H9 (cell line): ENCODE measurements at regions not wholly inside any gene's neighbourhood (a gene's known extent, or its start where the extent isn't known, plus 50 kb on each side); places are given as distances from the start of the nearest gene placed in this dataset.

ENCODE experiments used
- DNase-seq: peaks from one replicate; pipeline ENCODE4 v3.0.0-alpha.2; 2017
- H2AFZ ChIP-seq: one replicate; pipeline ENCODE4 v1.6.1; 2013; ENCODE audit warnings: mild to moderate bottlenecking, low read length, control low read depth, moderate library complexity
- H2AK5ac ChIP-seq: 2 replicates; pipeline ENCODE4 v1.6.1; 2013; ENCODE audit warnings: low read length, control low read depth, mixed read lengths; ENCODE audit not compliant: insufficient read length
- H2BK120ac ChIP-seq: one replicate; pipeline ENCODE4 v1.6.1; 2013; ENCODE audit warnings: low read depth, mild to moderate bottlenecking, low read length, control low read depth, inconsistent platforms; ENCODE audit not compliant: poor library complexity, severe bottlenecking
- H2BK12ac ChIP-seq: 2 replicates; pipeline ENCODE4 v1.6.1; 2013; ENCODE audit warnings: low read length, control low read depth, mixed read lengths, low read depth; ENCODE audit not compliant: insufficient read length
- H2BK15ac ChIP-seq: 2 replicates; pipeline ENCODE4 v1.6.1; 2013; ENCODE audit warnings: low read depth, low read length, control low read depth
- H2BK20ac ChIP-seq: one replicate; pipeline ENCODE4 v1.6.1; 2013; ENCODE audit warnings: low read depth, mild to moderate bottlenecking, low read length, control low read depth, inconsistent platforms; ENCODE audit not compliant: poor library complexity, severe bottlenecking
- H2BK5ac ChIP-seq: 2 replicates; pipeline ENCODE4 v1.6.1; 2013; ENCODE audit warnings: low read length, control low read depth, mixed read lengths; ENCODE audit not compliant: insufficient read length
- H3K14ac ChIP-seq: 2 replicates; pipeline ENCODE4 v1.6.1; 2013; ENCODE audit warnings: low read length, control low read depth; ENCODE audit not compliant: insufficient read depth
- H3K18ac ChIP-seq: 2 replicates; pipeline ENCODE4 v1.6.1; 2013; ENCODE audit warnings: low read depth, mild to moderate bottlenecking, mixed read lengths, low read length, control low read depth; ENCODE audit not compliant: insufficient read length
- H3K23ac ChIP-seq: 2 replicates; pipeline ENCODE4 v1.6.1; 2013; ENCODE audit warnings: low read length, control low read depth, mixed read lengths, low read depth; ENCODE audit not compliant: insufficient read length
- H3K23me2 ChIP-seq: 2 replicates; pipeline ENCODE4 v1.6.1; 2013; ENCODE audit warnings: low read depth, mild to moderate bottlenecking, mixed read lengths, low read length, control low read depth; ENCODE audit not compliant: insufficient read length, poor library complexity, severe bottlenecking
- H3K27ac ChIP-seq: 2 replicates; pipeline ENCODE4 v1.5.1; 2013; ENCODE audit warnings: low read length, control low read depth, mixed read lengths, low read depth; ENCODE audit not compliant: insufficient read length
- H3K27me3 ChIP-seq: 2 replicates; pipeline ENCODE4 v1.6.1; 2013; ENCODE audit warnings: low read length, control low read depth, inconsistent platforms; ENCODE audit not compliant: insufficient read depth
- H3K4ac ChIP-seq: 2 replicates; pipeline ENCODE4 v1.6.1; 2013; ENCODE audit warnings: low read depth, mild to moderate bottlenecking, control low read depth, inconsistent platforms, low read length, moderate library complexity
- H3K4me1 ChIP-seq: 2 replicates; pipeline ENCODE4 v1.6.1; 2013; ENCODE audit warnings: low read length, control low read depth, inconsistent platforms; ENCODE audit not compliant: insufficient read depth
- H3K4me2 ChIP-seq: 2 replicates; pipeline ENCODE4 v1.6.1; 2013; ENCODE audit warnings: low read length, control low read depth, mixed read lengths; ENCODE audit not compliant: insufficient read length, insufficient read depth
- H3K56ac ChIP-seq: 2 replicates; pipeline ENCODE4 v1.6.1; 2013; ENCODE audit warnings: low read depth, mild to moderate bottlenecking, mixed read lengths, low read length, control low read depth; ENCODE audit not compliant: insufficient read length
- H3K79me1 ChIP-seq: 2 replicates; pipeline ENCODE4 v1.6.1; 2013; ENCODE audit warnings: low read depth, mild to moderate bottlenecking, moderate library complexity, low read length, control low read depth, inconsistent platforms; ENCODE audit not compliant: insufficient read depth, poor library complexity, severe bottlenecking
- H3K79me2 ChIP-seq: 2 replicates; pipeline ENCODE4 v1.6.1; 2013; ENCODE audit warnings: low read length, control low read depth, inconsistent platforms; ENCODE audit not compliant: insufficient read depth
- H3K9ac ChIP-seq: 2 replicates; pipeline ENCODE4 v1.6.1; 2013; ENCODE audit warnings: low read length, control low read depth, mixed read lengths; ENCODE audit not compliant: insufficient read length; ENCODE audit errors: extremely low read depth
- H3K9me3 ChIP-seq: one replicate; pipeline ENCODE4 v1.6.1; 2013; ENCODE audit warnings: low read depth, low read length, inconsistent platforms; ENCODE audit not compliant: control insufficient read depth
- H3T11ph ChIP-seq: one replicate; pipeline ENCODE4 v1.6.1; 2013; ENCODE audit warnings: mild to moderate bottlenecking, low read length, control low read depth, inconsistent platforms
- H4K20me1 ChIP-seq: one replicate; pipeline ENCODE4 v1.6.1; 2013; ENCODE audit not compliant: control insufficient read depth, insufficient read length, insufficient read depth
- H4K5ac ChIP-seq: 2 replicates; pipeline ENCODE4 v1.6.1; 2013; ENCODE audit warnings: low read depth, mild to moderate bottlenecking, mixed read lengths, low read length, control low read depth; ENCODE audit not compliant: insufficient read length
- H4K8ac ChIP-seq: replicated peaks from 2 replicates; pipeline ENCODE4 v1.6.1; 2013; ENCODE audit warnings: low read length, control low read depth, mixed read lengths, low read depth; ENCODE audit not compliant: insufficient read length
- H4K91ac ChIP-seq: 2 replicates; pipeline ENCODE4 v1.6.1; 2013; ENCODE audit warnings: low read depth, mild to moderate bottlenecking, moderate library complexity, mixed read lengths, low read length, control low read depth; ENCODE audit not compliant: insufficient read length
- H3K27ac Mint-ChIP-seq, 3 experiments: 2 replicates in 2 of 3; 3 replicates in 1 of 3; pipeline ENCODE4 v1.8.0; 2020 to 2021; ENCODE audit warnings: mixed read lengths in 3 of 3, mild to moderate bottlenecking in 1 of 3, moderate library complexity in 1 of 3
- H3K27me3 Mint-ChIP-seq: 2 replicates; pipeline ENCODE4 v1.8.0; 2021; ENCODE audit warnings: low read depth, mild to moderate bottlenecking, moderate library complexity, mixed read lengths
- H3K36me3 Mint-ChIP-seq, 3 experiments: 2 replicates in 2 of 3; 3 replicates in 1 of 3; pipeline ENCODE4 v1.8.0; 2020 to 2021; ENCODE audit warnings: low read depth in 3 of 3, mixed read lengths in 3 of 3; ENCODE audit not compliant: insufficient read depth in 1 of 3
- H3K4me1 Mint-ChIP-seq, 2 experiments: 2 replicates each; pipeline ENCODE4 v1.8.0; 2020; ENCODE audit warnings: mixed read lengths in 2 of 2
- H3K4me3 Mint-ChIP-seq, 2 experiments: 2 replicates in 1 of 2; 3 replicates in 1 of 2; pipeline ENCODE4 v1.8.0; 2020 to 2021; ENCODE audit warnings: mild to moderate bottlenecking in 2 of 2, mixed read lengths in 2 of 2, moderate library complexity in 1 of 2
- H3K9me3 Mint-ChIP-seq, 2 experiments: 2 replicates in 1 of 2; 3 replicates in 1 of 2; pipeline ENCODE4 v1.8.0; 2020; ENCODE audit warnings: mild to moderate bottlenecking in 2 of 2, mixed read lengths in 2 of 2, moderate library complexity in 1 of 2
- WGBS: extraction: QIAGEN DNeasy Blood & Tissue Kit; methylation state at CpG from one replicate; pipeline ENCODE4 v1.1.7; 2013; ENCODE audit warnings: missing lambda C conversion rate, low lambda C conversion rate, mixed read lengths; ENCODE audit not compliant: insufficient read length; ENCODE audit errors: extremely low coverage; 5-methylcytosine and 5-hydroxymethylcytosine counted together
- TF ChIP-seq, protein P1 (sequence below): fragments of 200-600 bp; sonication (generic); conservative IDR thresholded peaks from 3 replicates; pipeline ENCODE4 v1.8.0; 2021; ENCODE audit warnings: antibody characterized with exemption, mild to moderate bottlenecking

DNA sequence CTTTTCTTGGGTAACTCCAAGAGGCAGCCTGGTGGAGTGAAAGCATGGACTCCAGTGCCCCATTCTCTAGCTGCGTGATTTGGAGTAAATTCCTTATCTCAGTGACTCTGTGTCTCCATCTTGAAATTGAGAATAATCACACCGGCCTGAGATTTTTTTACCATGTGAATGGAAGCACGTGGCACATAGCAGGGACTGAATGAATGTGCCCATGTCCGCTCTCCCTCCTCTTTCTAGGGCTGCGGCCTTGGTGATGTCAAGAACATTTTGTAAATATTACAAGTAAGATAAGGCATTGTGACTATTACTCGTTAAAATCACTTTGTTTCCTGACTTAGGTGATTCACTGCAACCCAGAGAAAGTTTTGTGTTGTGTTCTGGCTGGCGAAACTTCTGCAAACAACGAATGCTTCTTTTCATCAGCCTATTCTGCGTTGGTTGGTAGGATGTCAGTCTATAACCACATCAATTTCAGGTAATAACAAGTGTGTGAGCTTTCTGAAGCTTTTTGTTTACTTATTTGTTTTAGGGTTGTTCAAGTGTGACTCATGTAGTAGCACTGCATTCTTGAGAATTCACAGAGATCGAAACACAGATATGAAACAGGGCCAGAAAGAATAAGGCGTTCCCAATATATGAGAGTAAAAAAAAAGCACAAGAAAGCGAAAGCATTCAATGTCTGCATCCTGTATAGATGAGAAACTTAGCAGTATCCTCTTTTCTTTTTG is 135.7 kb upstream of the SLC45A1 start:
- no peaks in the 10 kb centered on the region for H3K79me2 ChIP-seq
- H3K79me1 ChIP-seq = no peaks in the 10 kb centered on the region
- no peak overlapping the region for H3K18ac ChIP-seq
- TF ChIP-seq, protein P1, sequence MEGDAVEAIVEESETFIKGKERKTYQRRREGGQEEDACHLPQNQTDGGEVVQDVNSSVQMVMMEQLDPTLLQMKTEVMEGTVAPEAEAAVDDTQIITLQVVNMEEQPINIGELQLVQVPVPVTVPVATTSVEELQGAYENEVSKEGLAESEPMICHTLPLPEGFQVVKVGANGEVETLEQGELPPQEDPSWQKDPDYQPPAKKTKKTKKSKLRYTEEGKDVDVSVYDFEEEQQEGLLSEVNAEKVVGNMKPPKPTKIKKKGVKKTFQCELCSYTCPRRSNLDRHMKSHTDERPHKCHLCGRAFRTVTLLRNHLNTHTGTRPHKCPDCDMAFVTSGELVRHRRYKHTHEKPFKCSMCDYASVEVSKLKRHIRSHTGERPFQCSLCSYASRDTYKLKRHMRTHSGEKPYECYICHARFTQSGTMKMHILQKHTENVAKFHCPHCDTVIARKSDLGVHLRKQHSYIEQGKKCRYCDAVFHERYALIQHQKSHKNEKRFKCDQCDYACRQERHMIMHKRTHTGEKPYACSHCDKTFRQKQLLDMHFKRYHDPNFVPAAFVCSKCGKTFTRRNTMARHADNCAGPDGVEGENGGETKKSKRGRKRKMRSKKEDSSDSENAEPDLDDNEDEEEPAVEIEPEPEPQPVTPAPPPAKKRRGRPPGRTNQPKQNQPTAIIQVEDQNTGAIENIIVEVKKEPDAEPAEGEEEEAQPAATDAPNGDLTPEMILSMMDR = no peak
- no peak overlapping the region for H3K27ac ChIP-seq
- H3K9me3 Mint-ChIP-seq = peaks cover 15 to 19% of the 10 kb centered on the region in 2 experiments
- no peak overlapping the region for H3T11ph ChIP-seq
- no peak overlapping the region for H2BK15ac ChIP-seq
- WGBS = no CpG with 5 or more reads among the region's 12 CpGs
- no peak for DNase-seq
- H3K4me2 ChIP-seq = no peak overlapping the region
- H3K9ac ChIP-seq = no peak overlapping the region
- H3K4me3 Mint-ChIP-seq = no peak overlapping the region
- H4K20me1 ChIP-seq = no peaks in the 10 kb centered on the region
- no peak overlapping the region for H4K8ac ChIP-seq
- no peak overlapping the region for H2BK5ac ChIP-seq
- no peak overlapping the region for H3K27ac Mint-ChIP-seq
- no peak overlapping the region for H2BK20ac ChIP-seq
- H2BK120ac ChIP-seq = no peak overlapping the region
- no peak overlapping the region for H3K4ac ChIP-seq
- no peak overlapping the region for H2BK12ac ChIP-seq
- H3K27me3 Mint-ChIP-seq = no peaks in the 10 kb centered on the region; the same call in 1 of the 2 replicates
- H3K4me1 ChIP-seq = no peaks in the 10 kb centered on the region
- no peaks in the 10 kb centered on the region for H3K4me1 Mint-ChIP-seq
- H4K91ac ChIP-seq = no peak overlapping the region
- no peaks in the 10 kb centered on the region for H3K9me3 ChIP-seq
- no peak overlapping the region for H4K5ac ChIP-seq
- H3K23ac ChIP-seq = no peak overlapping the region
- H2AK5ac ChIP-seq = no peak overlapping the region
- H3K14ac ChIP-seq = no peak overlapping the region
- no peaks in the 10 kb centered on the region for H3K27me3 ChIP-seq
- peaks cover 0 to 15% (median 7%) of the 10 kb centered on the region in 3 experiments; a peak in 4 of 7 replicates for H3K36me3 Mint-ChIP-seq
- H3K23me2 ChIP-seq = no peaks in the 10 kb centered on the region
- no peak overlapping the region for H2AFZ ChIP-seq
- no peak overlapping the region for H3K56ac ChIP-seq
